SK-N-MC (cell line): ENCODE measurements at regions not wholly inside any gene's neighbourhood (a gene's known extent, or its start where the extent isn't known, plus 50 kb on each side); places are given as distances from the start of the nearest gene placed in this dataset.

ENCODE experiments used
- EZH2 ChIP-seq: fragments of 200-600 bp; sonication (generic); IDR thresholded peaks from one replicate; pipeline ENCODE4 v1.6.1; 2017; ENCODE audit warnings: antibody characterized with exemption
- POLR2AphosphoS5 ChIP-seq: IDR thresholded peaks from 2 replicates; pipeline ENCODE4 v1.6.1; 2012; ENCODE audit warnings: mild to moderate bottlenecking, low read depth, low read length, borderline replicate concordance

- TF ChIP-seq EZH2 (no peak), POLR2AphosphoS5 (no peak)
Observed at GRCh38 chr7:33771422-33771821, 133.9 kb upstream of the BMPER start.
